ENCODE measurements at regions not wholly inside any gene's neighbourhood (a gene's known extent, or its start where the extent isn't known, plus 50 kb on each side); places are given as distances from the start of the nearest gene placed in this dataset.
"Not testable (repeated sequence)": the region's sequence is repeated elsewhere in the genome, so short reads cannot be mapped to it uniquely, and the experiment has no call there.

GRCh38 chr10:30208330-30208729 is 140.7 kb downstream of the MTPAP start:
- Mint-ChIP-seq H3K4me3 (no peak overlapping the region), H3K4me1 (no peaks in the 10 kb centered on the region), H3K27me3 (ENCODE audit: low read depth) (peaks cover 4% of the 10 kb centered on the region), H3K9me3 (peaks cover 11% of the 10 kb centered on the region), H3K27ac (no peak overlapping the region), H3K36me3 (ENCODE audit: low read depth) (peaks cover 3% of the 10 kb centered on the region)
- no peak for TF ChIP-seq CTCF (IDR thresholded peaks at IDR 0.05; ENCODE audit: unreplicated experiment in 3 of 3)

GRCh38 chr10:30207485-30208052 is 141.5 kb downstream of the MTPAP start:
- TF ChIP-seq CTCF (IDR thresholded peaks at IDR 0.05; ENCODE audit: unreplicated experiment in 3 of 3): no peak
- Mint-ChIP-seq H3K27me3 (ENCODE audit: low read depth) (peaks cover 4% of the 10 kb centered on the region), H3K27ac (no peak overlapping the region), H3K4me3 (no peak overlapping the region), H3K9me3 (peaks cover 12% of the 10 kb centered on the region), H3K4me1 (no peaks in the 10 kb centered on the region), H3K36me3 (ENCODE audit: low read depth) (peaks cover 3% of the 10 kb centered on the region)

GRCh38 chr10:30200017-30200415 is 140.6 kb upstream of the JCAD start:
- Mint-ChIP-seq H3K4me3 (no peak overlapping the region), H3K27ac (no peak overlapping the region), H3K4me1 (no peaks in the 10 kb centered on the region), H3K36me3 (ENCODE audit: low read depth) (peaks cover 5% of the 10 kb centered on the region), H3K27me3 (ENCODE audit: low read depth) (peaks cover 17% of the 10 kb centered on the region), H3K9me3 (peaks cover 26% of the 10 kb centered on the region)
- TF ChIP-seq CTCF (IDR thresholded peaks at IDR 0.05; ENCODE audit: unreplicated experiment in 3 of 3): no peak

GRCh38 chr10:30199376-30200016 is 140.1 kb upstream of the JCAD start:
- Mint-ChIP-seq H3K36me3 (ENCODE audit: low read depth) (peaks cover 4% of the 10 kb centered on the region), H3K4me3 (no peak overlapping the region), H3K27ac (no peak overlapping the region), H3K27me3 (ENCODE audit: low read depth) (peaks cover 17% of the 10 kb centered on the region), H3K9me3 (peaks cover 29% of the 10 kb centered on the region), H3K4me1 (no peaks in the 10 kb centered on the region)
- TF ChIP-seq CTCF (IDR thresholded peaks at IDR 0.05; ENCODE audit: unreplicated experiment in 3 of 3): no peak

- H3K4me3 Mint-ChIP-seq: no peak overlapping the region
- no peak overlapping the region for H3K27ac Mint-ChIP-seq
- peaks cover 17% of the 10 kb centered on the region for H3K27me3 Mint-ChIP-seq (ENCODE audit: low read depth)
- H3K36me3 Mint-ChIP-seq (ENCODE audit: low read depth): peaks cover 4% of the 10 kb centered on the region
- no peaks in the 10 kb centered on the region for H3K4me1 Mint-ChIP-seq
- H3K9me3 Mint-ChIP-seq: peaks cover 38% of the 10 kb centered on the region
- no peak for TF ChIP-seq CTCF (IDR thresholded peaks at IDR 0.05; ENCODE audit: unreplicated experiment in 3 of 3)
Measured at GRCh38 chr10:30197186-30197585, 137.8 kb upstream of the JCAD start.

GRCh38 chr10:30196559-30196958 is 137.2 kb upstream of the JCAD start:
- not testable (repeated sequence) for H3K36me3 Mint-ChIP-seq (ENCODE audit: low read depth); H3K4me1 Mint-ChIP-seq; H3K27ac Mint-ChIP-seq; H3K4me3 Mint-ChIP-seq
- Mint-ChIP-seq H3K27me3 (ENCODE audit: low read depth) (peaks cover 17% of the 10 kb centered on the region), H3K9me3 (peaks cover 36% of the 10 kb centered on the region)

All from nephron (organoid).